ENCODE measurements at regions not wholly inside any gene's neighbourhood (a gene's known extent, or its start where the extent isn't known, plus 50 kb on each side); places are given as distances from the start of the nearest gene placed in this dataset.

DNA sequence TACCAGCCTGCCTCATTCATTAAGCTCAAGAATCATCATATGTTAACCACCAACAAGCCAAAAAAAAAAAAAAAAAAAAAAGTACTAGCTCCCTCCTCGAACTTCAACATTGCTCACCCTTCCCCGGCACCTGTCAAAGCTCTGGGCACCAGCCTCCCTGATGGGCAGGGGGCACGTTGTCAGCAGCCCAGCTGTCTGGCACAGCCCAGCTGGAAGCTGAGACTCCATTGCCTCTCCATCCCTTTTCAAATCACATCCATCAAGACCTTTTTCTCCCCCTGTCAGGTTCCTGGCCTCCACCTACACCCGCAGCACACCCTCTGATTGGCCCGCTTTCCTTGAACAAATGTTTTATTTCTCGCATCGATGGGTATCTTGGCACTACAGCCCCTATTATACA lies 913.3 kb upstream of the AUTS2 start:
- DNase-seq (ENCODE audit: low spot score) = no peak
- Histone ChIP-seq H3K36me3 (no peaks in the 10 kb centered on the region), H3K4me1 (no peaks in the 10 kb centered on the region), H3K27me3 (no peaks in the 10 kb centered on the region), H3K4me3 (no peak overlapping the region), H3K9me3 (no peaks in the 10 kb centered on the region), H3K27ac (no peak overlapping the region)
- TF ChIP-seq, protein P1, sequence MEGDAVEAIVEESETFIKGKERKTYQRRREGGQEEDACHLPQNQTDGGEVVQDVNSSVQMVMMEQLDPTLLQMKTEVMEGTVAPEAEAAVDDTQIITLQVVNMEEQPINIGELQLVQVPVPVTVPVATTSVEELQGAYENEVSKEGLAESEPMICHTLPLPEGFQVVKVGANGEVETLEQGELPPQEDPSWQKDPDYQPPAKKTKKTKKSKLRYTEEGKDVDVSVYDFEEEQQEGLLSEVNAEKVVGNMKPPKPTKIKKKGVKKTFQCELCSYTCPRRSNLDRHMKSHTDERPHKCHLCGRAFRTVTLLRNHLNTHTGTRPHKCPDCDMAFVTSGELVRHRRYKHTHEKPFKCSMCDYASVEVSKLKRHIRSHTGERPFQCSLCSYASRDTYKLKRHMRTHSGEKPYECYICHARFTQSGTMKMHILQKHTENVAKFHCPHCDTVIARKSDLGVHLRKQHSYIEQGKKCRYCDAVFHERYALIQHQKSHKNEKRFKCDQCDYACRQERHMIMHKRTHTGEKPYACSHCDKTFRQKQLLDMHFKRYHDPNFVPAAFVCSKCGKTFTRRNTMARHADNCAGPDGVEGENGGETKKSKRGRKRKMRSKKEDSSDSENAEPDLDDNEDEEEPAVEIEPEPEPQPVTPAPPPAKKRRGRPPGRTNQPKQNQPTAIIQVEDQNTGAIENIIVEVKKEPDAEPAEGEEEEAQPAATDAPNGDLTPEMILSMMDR (IDR thresholded peaks at IDR 0.05) = no peak

DNA sequence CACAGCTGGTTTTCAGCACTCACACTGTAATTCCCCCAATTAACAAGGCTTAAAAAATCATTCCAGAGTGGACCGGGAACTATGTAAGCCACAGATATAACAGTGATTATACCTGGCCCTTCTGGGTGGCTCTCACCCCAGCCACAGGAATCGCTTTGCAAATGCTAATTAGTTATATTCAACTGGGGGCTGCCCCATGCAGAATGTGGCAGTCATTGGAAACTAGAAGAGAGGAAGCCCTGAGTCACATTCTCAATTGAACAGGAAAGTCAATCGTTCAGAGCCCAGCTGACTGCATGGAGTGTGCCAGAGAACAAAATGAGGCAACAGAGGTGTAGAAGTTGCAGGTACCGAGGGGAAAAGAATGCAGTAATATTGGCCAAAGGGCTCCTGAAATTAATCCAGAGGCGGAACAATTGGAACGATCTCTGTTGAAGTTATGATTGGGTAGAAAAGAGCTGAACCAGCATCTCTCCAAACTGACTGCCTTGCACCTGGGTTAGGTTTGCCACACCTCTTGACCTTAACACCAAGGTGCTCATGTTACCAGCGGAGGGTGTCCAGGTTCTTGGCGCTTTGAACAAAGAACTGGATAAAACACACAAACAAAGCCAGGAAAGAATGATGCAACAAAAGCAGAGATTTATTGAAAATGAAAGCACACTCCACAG lies 909.7 kb upstream of the AUTS2 start:
- Histone ChIP-seq H3K27ac (no peak overlapping the region), H3K4me3 (no peak overlapping the region), H3K27me3 (no peaks in the 10 kb centered on the region), H3K4me1 (no peaks in the 10 kb centered on the region), H3K36me3 (no peaks in the 10 kb centered on the region), H3K9me3 (peaks cover 0 to 6% of the 10 kb centered on the region in 2 donors)
- TF ChIP-seq, protein P1 (IDR thresholded peaks at IDR 0.05) = no peak
- DNase-seq (ENCODE audit: low spot score) = no peak

GRCh38 chr7:68689087-68689433 lies 909.2 kb upstream of the AUTS2 start:
- Histone ChIP-seq H3K4me1 (no peaks in the 10 kb centered on the region), H3K4me3 (no peak overlapping the region), H3K27ac (no peak overlapping the region), H3K27me3 (no peaks in the 10 kb centered on the region), H3K36me3 (no peaks in the 10 kb centered on the region), H3K9me3 (peaks cover 0 to 6% of the 10 kb centered on the region in 2 donors)
- TF ChIP-seq, protein P1 (IDR thresholded peaks at IDR 0.05) = no peak
- no peak for DNase-seq (ENCODE audit: low spot score)

GRCh38 chr7:68691261-68692216 lies 906.7 kb upstream of the AUTS2 start:
- TF ChIP-seq, protein P1 (IDR thresholded peaks at IDR 0.05) = no peak
- Histone ChIP-seq H3K27ac (no peak overlapping the region), H3K36me3 (no peaks in the 10 kb centered on the region), H3K4me3 (no peak overlapping the region), H3K9me3 (peaks cover 0 to 6% of the 10 kb centered on the region in 2 donors), H3K27me3 (no peaks in the 10 kb centered on the region), H3K4me1 (no peaks in the 10 kb centered on the region)
- DNase-seq (ENCODE audit: low spot score) = no peak

- H3K36me3 ChIP-seq = no peaks in the 10 kb centered on the region
- peaks cover 0 to 6% of the 10 kb centered on the region in 2 donors for H3K9me3 ChIP-seq
Measured at GRCh38 chr7:68692511-68692910, 905.8 kb upstream of the AUTS2 start.

More at GRCh38 chr7:68692511-68692910, 905.8 kb upstream of the AUTS2 start:
- Histone ChIP-seq H3K4me1 (no peaks in the 10 kb centered on the region), H3K27me3 (no peaks in the 10 kb centered on the region), H3K4me3 (no peak overlapping the region), H3K27ac (no peak overlapping the region)
- DNase-seq (ENCODE audit: low spot score) = no peak
- TF ChIP-seq, protein P1 (IDR thresholded peaks at IDR 0.05) = no peak
